Neural cell (in vitro differentiated cells): ENCODE measurements at regions not wholly inside any gene's neighbourhood (a gene's known extent, or its start where the extent isn't known, plus 50 kb on each side); places are given as distances from the start of the nearest gene placed in this dataset.

ENCODE experiments used
- H2AFZ ChIP-seq: fragments of 200-600, 300-800 bp; sonication (generic), shearing (Covaris generic); 2 replicates; pipeline ENCODE4 v1.6.0; 2014; ENCODE audit warnings: low read depth, mild to moderate bottlenecking, antibody characterized with exemption, low read length, moderate library complexity
- H3F3A ChIP-seq: fragments of 200-600 bp; shearing (Covaris generic); 2 replicates; pipeline ENCODE4 v1.6.1; 2016; ENCODE audit warnings: mild to moderate bottlenecking, moderate library complexity, mixed read lengths, antibody characterized with exemption, low read length; ENCODE audit not compliant: insufficient read depth, poor library complexity, severe bottlenecking
- H3K27ac ChIP-seq: fragments of 200-600, 300-800 bp; sonication (generic), shearing (Covaris generic); 2 replicates; pipeline ENCODE4 v1.5.1; 2014; ENCODE audit warnings: mild to moderate bottlenecking, low read length, moderate library complexity
- H3K27me3 ChIP-seq: fragments of 300-800, 200-600 bp; sonication (generic), shearing (Covaris generic); 2 replicates; pipeline ENCODE4 v1.6.0; 2014; ENCODE audit warnings: mild to moderate bottlenecking, low read depth, low read length, moderate library complexity; ENCODE audit not compliant: insufficient read depth
- H3K36me3 ChIP-seq: fragments of 300-800, 200-600 bp; sonication (generic), shearing (Covaris generic); 2 replicates; pipeline ENCODE4 v1.5.1; 2014; ENCODE audit warnings: mild to moderate bottlenecking, antibody characterized with exemption, low read length, moderate library complexity; ENCODE audit not compliant: insufficient read depth
- H3K4me2 ChIP-seq: fragments of 300-800, 200-600 bp; sonication (generic), shearing (Covaris generic); 2 replicates; pipeline ENCODE4 v1.6.0; 2014; ENCODE audit warnings: mild to moderate bottlenecking, low read length
- H3K4me3 ChIP-seq: fragments of 300-800, 200-600 bp; sonication (generic), shearing (Covaris generic); 2 replicates; pipeline ENCODE4 v1.5.1; 2014; ENCODE audit warnings: mild to moderate bottlenecking, low read length, moderate library complexity
- H3K79me2 ChIP-seq: fragments of 200-600 bp; shearing (Covaris generic); replicated peaks from 2 replicates; pipeline ENCODE4 v1.6.0; 2014; ENCODE audit warnings: mild to moderate bottlenecking, low read length, moderate library complexity; ENCODE audit not compliant: insufficient read depth
- H3K9ac ChIP-seq: fragments of 300-800, 200-600 bp; sonication (generic), shearing (Covaris generic); 2 replicates; pipeline ENCODE4 v1.6.1; 2016; ENCODE audit warnings: mild to moderate bottlenecking, low read length, mixed read lengths
- H3K9me2 ChIP-seq: fragments of 200-600 bp; shearing (Covaris generic); 2 replicates; pipeline ENCODE4 v1.6.1; 2016; ENCODE audit warnings: mild to moderate bottlenecking, low read length, mixed read lengths; ENCODE audit not compliant: insufficient read depth
- H3K9me3 ChIP-seq: fragments of 200-600, 300-800 bp; sonication (generic), shearing (Covaris generic); 2 replicates; pipeline ENCODE4 v1.6.1; 2016; ENCODE audit warnings: mild to moderate bottlenecking, mixed run types, low read length, moderate library complexity, mixed read lengths
- H4K20me1 ChIP-seq: fragments of 200-600 bp; shearing (Covaris generic); 2 replicates; pipeline ENCODE4 v1.6.1; 2016; ENCODE audit warnings: mild to moderate bottlenecking, mixed run types; ENCODE audit not compliant: insufficient read depth
- EP300 ChIP-seq: fragments of 450-650 bp; conservative IDR thresholded peaks from 2 replicates; pipeline ENCODE4 v1.6.1; 2014; ENCODE audit warnings: antibody characterized with exemption, mild to moderate bottlenecking, moderate library complexity; ENCODE audit not compliant: poor library complexity, severe bottlenecking
- EZH2 ChIP-seq: fragments of 200-600, 300-800 bp; shearing (Covaris generic), sonication (generic); IDR thresholded peaks from 2 replicates; pipeline ENCODE4 v1.6.1; 2014; ENCODE audit warnings: antibody characterized with exemption, low read length, borderline replicate concordance, mild to moderate bottlenecking; ENCODE audit not compliant: insufficient read depth, poor library complexity, severe bottlenecking
- MXI1 ChIP-seq: fragments of 450-650 bp; conservative IDR thresholded peaks from 2 replicates; pipeline ENCODE4 v1.6.1; 2014; ENCODE audit warnings: antibody characterized with exemption, mild to moderate bottlenecking; ENCODE audit not compliant: poor library complexity, severe bottlenecking
- POLR2AphosphoS5 ChIP-seq: IDR thresholded peaks from 2 replicates; pipeline ENCODE4 v1.6.1; 2012
- RAD21 ChIP-seq: fragments of 450-650 bp; conservative IDR thresholded peaks from 2 replicates; pipeline ENCODE4 v1.6.1; 2014; ENCODE audit warnings: antibody characterized with exemption, mild to moderate bottlenecking, moderate library complexity
- SMC3 ChIP-seq: fragments of 450-650 bp; conservative IDR thresholded peaks from 2 replicates; pipeline ENCODE4 v1.6.1; 2014; ENCODE audit warnings: antibody characterized with exemption, mild to moderate bottlenecking, moderate library complexity; ENCODE audit not compliant: poor library complexity
- TAF1 ChIP-seq: IDR thresholded peaks from 2 replicates; pipeline ENCODE4 v1.6.1; 2012; ENCODE audit warnings: low read depth
- TF ChIP-seq, protein P1 (sequence below): fragments of 450-650 bp; IDR thresholded peaks from 2 replicates; pipeline ENCODE4 v1.5.1; 2014; ENCODE audit warnings: antibody characterized with exemption, mild to moderate bottlenecking, moderate library complexity; ENCODE audit not compliant: poor library complexity, severe bottlenecking
- TF ChIP-seq, protein P2 (sequence below): IDR thresholded peaks from 2 replicates; pipeline ENCODE4 v1.6.1; 2012; ENCODE audit warnings: borderline replicate concordance

DNA sequence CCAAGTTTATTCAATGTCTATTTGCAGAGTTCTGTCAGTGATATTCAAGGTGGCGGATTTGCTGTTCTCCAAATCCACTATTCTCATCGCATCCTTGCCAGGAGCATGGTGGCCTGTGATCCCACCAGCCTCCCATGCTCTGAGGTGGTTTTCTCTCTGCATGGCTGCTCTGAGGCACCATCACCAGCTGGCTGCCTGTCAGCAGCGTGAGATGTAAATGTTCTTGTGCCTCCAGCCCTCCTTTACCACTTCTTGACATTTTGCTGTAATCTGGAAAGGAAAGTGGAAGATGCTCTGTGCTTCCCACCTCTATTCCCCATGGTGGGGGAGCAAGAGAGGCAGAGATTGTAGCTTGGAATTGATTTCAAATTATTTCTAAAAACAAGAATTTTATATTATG, 293.6 kb upstream of the SLC24A2 start:
- Histone ChIP-seq H3K27me3 (no peaks in the 10 kb centered on the region), H4K20me1 (no peaks in the 10 kb centered on the region), H3K4me3 (no peak overlapping the region), H3K79me2 (no peaks in the 10 kb centered on the region), H3K9ac (no peak overlapping the region), H3K9me2 (no peaks in the 10 kb centered on the region), H3K9me3 (no peaks in the 10 kb centered on the region), H3F3A (no peaks in the 10 kb centered on the region), H3K27ac (no peak overlapping the region), H2AFZ (no peak overlapping the region), H3K4me2 (no peak overlapping the region), H3K36me3 (no peaks in the 10 kb centered on the region)
- TF ChIP-seq SMC3 = no peak
- TF ChIP-seq POLR2AphosphoS5 = no peak
- no peak for TF ChIP-seq RAD21
- TF ChIP-seq TAF1 = no peak

DNA sequence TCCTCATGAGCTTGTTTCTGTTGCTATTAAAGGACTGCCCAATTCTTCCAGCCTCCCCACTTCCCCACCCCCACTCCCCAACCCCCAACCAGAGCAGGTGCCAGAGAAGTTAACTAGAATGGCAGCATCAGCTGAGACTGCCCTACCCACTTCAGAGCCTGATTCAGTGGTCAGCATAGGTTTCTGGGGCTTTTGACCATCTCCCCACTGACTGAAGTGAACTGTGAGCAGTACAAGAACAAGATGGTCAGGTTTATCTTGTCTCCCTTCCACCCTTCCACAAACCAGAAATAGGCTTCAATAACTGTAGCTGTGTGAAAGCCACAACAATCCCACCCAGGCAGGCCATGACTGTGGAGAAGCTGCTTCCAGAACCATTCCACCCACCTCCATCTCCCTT, 289.4 kb upstream of the SLC24A2 start:
- H3K4me3 ChIP-seq = no peak overlapping the region
- H3F3A ChIP-seq = no peaks in the 10 kb centered on the region
- no peak overlapping the region for H2AFZ ChIP-seq
- H3K36me3 ChIP-seq = no peaks in the 10 kb centered on the region
- H3K79me2 ChIP-seq = no peaks in the 10 kb centered on the region
- H3K9me2 ChIP-seq = no peaks in the 10 kb centered on the region
- H3K9me3 ChIP-seq = no peaks in the 10 kb centered on the region
- TF ChIP-seq EP300 (no peak), EZH2 (no peak), POLR2AphosphoS5 (no peak), TAF1 (no peak), RAD21 (no peak), MXI1 (no peak), SMC3 (no peak)
- TF ChIP-seq, protein P1, sequence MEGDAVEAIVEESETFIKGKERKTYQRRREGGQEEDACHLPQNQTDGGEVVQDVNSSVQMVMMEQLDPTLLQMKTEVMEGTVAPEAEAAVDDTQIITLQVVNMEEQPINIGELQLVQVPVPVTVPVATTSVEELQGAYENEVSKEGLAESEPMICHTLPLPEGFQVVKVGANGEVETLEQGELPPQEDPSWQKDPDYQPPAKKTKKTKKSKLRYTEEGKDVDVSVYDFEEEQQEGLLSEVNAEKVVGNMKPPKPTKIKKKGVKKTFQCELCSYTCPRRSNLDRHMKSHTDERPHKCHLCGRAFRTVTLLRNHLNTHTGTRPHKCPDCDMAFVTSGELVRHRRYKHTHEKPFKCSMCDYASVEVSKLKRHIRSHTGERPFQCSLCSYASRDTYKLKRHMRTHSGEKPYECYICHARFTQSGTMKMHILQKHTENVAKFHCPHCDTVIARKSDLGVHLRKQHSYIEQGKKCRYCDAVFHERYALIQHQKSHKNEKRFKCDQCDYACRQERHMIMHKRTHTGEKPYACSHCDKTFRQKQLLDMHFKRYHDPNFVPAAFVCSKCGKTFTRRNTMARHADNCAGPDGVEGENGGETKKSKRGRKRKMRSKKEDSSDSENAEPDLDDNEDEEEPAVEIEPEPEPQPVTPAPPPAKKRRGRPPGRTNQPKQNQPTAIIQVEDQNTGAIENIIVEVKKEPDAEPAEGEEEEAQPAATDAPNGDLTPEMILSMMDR = no peak
- TF ChIP-seq, protein P2, sequence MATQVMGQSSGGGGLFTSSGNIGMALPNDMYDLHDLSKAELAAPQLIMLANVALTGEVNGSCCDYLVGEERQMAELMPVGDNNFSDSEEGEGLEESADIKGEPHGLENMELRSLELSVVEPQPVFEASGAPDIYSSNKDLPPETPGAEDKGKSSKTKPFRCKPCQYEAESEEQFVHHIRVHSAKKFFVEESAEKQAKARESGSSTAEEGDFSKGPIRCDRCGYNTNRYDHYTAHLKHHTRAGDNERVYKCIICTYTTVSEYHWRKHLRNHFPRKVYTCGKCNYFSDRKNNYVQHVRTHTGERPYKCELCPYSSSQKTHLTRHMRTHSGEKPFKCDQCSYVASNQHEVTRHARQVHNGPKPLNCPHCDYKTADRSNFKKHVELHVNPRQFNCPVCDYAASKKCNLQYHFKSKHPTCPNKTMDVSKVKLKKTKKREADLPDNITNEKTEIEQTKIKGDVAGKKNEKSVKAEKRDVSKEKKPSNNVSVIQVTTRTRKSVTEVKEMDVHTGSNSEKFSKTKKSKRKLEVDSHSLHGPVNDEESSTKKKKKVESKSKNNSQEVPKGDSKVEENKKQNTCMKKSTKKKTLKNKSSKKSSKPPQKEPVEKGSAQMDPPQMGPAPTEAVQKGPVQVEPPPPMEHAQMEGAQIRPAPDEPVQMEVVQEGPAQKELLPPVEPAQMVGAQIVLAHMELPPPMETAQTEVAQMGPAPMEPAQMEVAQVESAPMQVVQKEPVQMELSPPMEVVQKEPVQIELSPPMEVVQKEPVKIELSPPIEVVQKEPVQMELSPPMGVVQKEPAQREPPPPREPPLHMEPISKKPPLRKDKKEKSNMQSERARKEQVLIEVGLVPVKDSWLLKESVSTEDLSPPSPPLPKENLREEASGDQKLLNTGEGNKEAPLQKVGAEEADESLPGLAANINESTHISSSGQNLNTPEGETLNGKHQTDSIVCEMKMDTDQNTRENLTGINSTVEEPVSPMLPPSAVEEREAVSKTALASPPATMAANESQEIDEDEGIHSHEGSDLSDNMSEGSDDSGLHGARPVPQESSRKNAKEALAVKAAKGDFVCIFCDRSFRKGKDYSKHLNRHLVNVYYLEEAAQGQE = no peak
- H3K9ac ChIP-seq = no peak overlapping the region
- no peaks in the 10 kb centered on the region for H4K20me1 ChIP-seq
- no peak overlapping the region for H3K27ac ChIP-seq
- H3K4me2 ChIP-seq = no peak overlapping the region
- no peaks in the 10 kb centered on the region for H3K27me3 ChIP-seq

DNA sequence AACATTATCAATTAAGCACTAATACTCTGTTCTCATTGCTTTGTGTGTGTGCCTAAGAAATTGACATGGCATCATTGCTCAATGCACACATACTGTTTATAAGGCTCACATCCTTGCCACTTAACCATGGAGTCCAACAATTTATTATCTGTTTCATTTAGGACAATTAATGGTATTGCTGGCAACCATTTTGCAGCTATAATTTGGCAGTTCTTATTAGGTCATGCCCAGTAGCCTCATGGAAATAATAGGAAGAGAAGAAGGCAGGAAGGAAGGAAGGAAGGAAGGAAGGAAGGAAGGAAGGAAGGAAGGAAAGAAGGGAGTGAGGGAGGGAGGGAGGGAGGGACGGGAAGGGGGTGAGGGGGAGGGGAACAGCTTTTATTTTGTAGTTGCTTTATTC, 285.5 kb upstream of the SLC24A2 start:
- H3K4me2 ChIP-seq = no peak overlapping the region
- H3K9me2 ChIP-seq = no peaks in the 10 kb centered on the region
- no peaks in the 10 kb centered on the region for H3F3A ChIP-seq
- no peaks in the 10 kb centered on the region for H3K36me3 ChIP-seq
- no peaks in the 10 kb centered on the region for H3K79me2 ChIP-seq
- TF ChIP-seq MXI1 (no peak), EP300 (no peak), TAF1 (no peak), POLR2AphosphoS5 (no peak), RAD21 (no peak), EZH2 (no peak), SMC3 (no peak)
- TF ChIP-seq, protein P2 = no peak
- TF ChIP-seq, protein P1 = no peak
- H3K9me3 ChIP-seq = no peaks in the 10 kb centered on the region
- H3K9ac ChIP-seq = no peak overlapping the region
- no peak overlapping the region for H3K27ac ChIP-seq
- no peak overlapping the region for H3K4me3 ChIP-seq
- no peaks in the 10 kb centered on the region for H4K20me1 ChIP-seq
- no peak overlapping the region for H2AFZ ChIP-seq
- H3K27me3 ChIP-seq = no peaks in the 10 kb centered on the region
